ENCODE measurements at regions not wholly inside any gene's neighbourhood (a gene's known extent, or its start where the extent isn't known, plus 50 kb on each side); places are given as distances from the start of the nearest gene placed in this dataset.
"Not testable (repeated sequence)": the region's sequence is repeated elsewhere in the genome, so short reads cannot be mapped to it uniquely, and the experiment has no call there.

DNA sequence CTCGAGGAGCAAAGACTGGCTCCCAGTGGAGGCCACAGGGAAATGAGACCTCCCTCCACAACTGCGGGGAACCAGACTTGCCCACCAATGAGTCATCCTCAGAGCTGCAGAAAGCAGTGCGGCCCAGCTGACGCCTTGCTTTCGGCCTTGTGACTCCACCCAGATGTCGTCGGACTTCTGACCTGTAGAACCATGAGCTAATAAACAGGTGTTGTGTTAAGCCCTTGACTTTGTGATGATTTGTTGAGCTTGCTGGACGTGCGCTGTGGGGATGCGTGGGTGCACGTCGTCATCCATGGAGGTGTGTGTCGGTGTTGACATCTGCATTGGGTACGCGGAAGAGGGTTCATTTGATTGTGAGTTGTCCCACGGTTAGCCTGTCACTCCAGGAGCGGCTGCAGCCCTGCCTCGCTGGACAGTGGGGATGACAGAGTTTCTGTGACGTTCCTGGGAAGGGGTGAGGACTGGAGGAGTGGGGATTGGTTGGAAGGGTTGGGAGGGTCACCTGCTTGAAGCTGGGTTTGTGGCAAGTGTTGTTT is 154.1 kb downstream of the SH3BP4 start:
- no peak for DNase-seq (ENCODE audit: extremely low read depth in 1 of 2, low read depth in 1 of 2)

DNA sequence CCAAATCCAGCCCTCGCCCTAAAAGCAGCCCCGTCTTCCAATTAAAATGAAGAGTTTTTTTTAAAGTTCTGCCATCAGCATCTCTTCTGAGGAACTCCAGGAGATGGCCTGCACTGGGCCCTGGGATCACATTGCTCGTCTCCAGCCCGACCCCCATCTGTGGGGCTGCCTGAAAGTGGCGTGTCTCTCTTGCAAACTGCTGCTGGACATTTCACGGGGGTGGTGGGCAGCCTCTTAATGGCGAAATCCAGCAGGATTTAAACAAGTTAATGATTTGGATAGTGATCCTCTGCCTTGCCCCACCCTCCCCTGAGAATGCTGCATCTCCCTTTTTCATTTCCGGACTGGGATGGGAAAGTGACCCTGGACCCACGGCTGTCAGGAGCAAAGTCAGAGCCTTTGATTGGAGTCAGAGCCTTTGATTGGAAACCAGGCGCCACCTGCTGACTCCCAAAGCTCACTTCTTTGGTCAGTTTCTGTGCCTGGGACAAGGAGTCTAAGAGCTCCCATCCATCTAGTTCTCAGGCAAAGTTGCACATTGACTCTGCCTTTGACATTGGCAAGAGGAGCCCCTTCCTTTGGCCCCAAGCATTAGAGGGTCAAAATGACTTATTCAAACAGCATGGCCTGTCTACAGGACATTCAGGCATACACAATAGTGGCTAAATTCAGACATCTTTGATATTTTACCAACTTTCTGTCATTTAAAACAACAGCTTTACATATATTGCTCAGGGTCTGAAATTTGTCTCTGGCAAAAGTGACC is 155.2 kb downstream of the SH3BP4 start:
- DNase-seq (ENCODE audit: extremely low read depth in 1 of 2, low read depth in 1 of 2), result no peak

DNA sequence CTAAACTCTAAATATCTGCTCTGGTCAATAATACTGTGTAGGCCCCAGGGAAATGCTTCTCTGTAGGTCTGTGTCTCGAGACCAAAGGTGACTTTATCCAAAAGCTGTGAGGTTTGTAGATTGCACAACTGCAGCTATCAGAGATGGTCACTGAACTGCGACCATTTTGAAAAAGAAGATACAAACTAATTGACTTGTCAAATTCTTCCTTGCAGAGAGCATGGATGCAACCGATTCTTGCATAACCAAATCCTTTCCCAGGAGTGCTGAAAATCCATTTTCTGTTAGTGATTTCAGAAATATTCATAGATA is 155.8 kb downstream of the SH3BP4 start:
- DNase-seq (ENCODE audit: extremely low read depth in 1 of 2, low read depth in 1 of 2), result no peak

DNA sequence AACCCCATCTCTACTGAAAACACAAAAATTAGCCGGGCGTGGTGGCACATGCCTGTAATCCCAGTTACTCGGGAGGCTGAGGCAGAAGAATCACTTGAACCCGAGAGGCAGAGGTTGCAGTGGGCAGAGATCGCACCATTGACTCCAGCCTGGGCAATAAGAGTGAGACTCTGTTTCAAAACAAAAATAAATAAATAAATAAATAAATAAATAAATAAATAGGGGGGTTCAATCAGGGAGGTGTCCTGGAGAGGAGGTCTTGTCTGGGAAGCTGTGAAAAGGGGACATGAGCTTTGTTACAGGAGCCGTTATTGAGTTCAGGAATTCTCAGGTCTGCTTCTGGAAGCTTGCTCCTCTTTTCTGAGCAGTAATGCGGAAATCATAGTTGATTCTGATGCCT is 157.7 kb downstream of the SH3BP4 start:
- DNase-seq (ENCODE audit: extremely low read depth in 1 of 2, low read depth in 1 of 2), result not testable (repeated sequence)

DNA sequence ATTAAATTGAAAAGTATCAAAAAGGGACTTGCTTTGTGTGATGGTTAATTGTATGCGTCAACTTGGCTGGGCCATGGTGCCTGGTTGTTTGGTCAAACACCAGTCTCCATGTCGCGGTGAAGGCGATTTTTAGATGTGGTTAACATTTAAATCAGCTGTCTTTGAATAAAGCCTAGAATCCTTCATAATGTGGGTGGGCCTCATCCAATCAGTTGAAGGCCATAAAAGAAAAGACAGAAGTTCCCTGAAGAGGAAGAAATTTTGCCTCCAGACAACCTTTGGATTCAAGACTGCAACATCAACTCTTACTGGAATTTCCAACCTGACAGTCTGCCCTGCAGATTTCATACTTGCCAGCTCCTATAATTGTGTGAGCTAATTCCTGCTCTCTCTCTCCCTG is 160.5 kb downstream of the SH3BP4 start:
- DNase-seq (ENCODE audit: extremely low read depth in 1 of 2, low read depth in 1 of 2), result no peak

DNA sequence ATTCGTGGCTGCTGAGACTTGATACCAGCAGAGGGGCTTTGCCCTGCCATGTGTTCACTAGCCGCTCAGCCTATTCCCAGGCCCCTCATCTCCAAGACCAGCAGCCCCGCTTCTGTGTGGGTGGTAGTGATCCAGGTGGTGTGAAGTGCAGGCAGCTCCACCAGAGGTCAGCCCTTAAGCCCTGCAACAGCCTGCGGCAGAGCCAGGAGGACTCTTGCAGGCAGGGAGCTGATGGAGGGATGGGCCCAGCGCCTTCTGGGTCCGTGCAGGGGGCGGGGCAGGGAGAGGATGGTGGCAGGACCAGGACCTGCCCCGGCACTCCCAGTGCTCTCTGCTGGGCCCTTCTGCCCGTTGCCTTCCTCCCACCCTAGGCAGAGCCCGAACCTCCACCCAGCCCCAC is 162.0 kb downstream of the SH3BP4 start:
- no peak for DNase-seq (ENCODE audit: extremely low read depth in 1 of 2, low read depth in 1 of 2)

DNA sequence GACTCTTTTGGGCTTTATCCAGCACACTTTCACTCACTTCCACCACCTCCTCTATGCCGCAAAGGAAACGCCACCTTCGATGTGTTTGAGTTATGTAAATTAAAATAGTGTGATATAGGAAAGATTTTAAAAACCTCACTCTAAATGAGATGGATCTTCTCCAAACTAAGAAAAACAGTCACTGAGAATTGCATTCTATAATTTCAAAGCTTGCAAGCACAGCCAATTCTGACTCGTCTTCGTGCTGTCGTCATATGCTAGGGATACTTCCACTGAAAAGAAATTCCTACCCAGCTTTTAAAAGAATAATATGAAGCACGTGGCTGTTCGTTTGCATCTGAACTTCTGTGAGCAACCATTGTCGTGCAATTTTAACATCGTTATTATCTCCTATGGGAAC is 162.5 kb downstream of the SH3BP4 start:
- DNase-seq (ENCODE audit: extremely low read depth in 1 of 2, low read depth in 1 of 2), result no peak

DNA sequence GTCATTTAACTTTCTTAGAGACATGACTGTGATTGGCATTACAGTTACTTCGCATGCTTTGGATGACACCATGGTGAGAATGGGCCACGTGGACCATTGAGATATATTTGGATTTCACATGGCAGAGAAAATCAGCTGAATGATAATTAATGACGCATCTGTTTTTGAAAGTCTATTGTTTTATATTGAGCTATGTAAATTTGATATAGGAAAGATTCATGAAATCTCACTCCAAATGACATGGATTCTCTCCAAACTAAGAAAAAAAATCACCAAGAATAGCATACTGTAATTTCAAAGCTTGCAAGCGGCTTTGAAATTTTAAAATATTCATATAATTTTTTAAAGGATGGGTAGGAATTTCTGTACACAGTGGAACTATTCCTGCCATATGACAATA is 163.7 kb downstream of the SH3BP4 start:
- DNase-seq (ENCODE audit: extremely low read depth in 1 of 2, low read depth in 1 of 2), result no peak

DNA sequence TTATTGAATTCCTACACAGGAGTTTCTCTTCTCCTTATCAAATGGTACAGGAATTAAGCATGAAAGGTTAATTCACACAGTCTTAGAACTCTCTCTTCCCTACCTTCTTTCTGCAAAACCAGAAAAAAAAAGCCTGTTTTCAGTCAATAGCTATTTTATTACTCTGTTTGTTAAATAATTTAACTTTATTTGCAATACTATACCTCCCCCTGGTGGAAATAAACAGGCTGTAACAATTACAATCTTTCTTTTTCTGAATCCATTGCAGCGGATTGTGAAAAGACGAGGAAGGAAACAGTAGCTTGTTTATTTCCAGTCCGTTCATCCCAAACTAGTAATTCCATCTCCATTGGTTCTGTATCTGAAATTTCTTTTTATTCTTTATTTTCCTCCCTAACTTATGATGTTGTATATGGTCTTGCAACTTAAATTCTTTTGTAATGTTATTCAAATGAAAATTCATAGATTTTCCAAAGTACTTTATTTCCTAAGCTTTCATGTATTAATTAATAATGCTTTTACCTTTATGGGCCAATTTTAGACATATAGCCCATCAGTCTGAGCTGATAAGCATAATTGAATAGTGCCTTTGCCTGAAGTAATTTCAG is 165.2 kb downstream of the SH3BP4 start:
- no peak for DNase-seq (ENCODE audit: extremely low read depth in 1 of 2, low read depth in 1 of 2)

DNA sequence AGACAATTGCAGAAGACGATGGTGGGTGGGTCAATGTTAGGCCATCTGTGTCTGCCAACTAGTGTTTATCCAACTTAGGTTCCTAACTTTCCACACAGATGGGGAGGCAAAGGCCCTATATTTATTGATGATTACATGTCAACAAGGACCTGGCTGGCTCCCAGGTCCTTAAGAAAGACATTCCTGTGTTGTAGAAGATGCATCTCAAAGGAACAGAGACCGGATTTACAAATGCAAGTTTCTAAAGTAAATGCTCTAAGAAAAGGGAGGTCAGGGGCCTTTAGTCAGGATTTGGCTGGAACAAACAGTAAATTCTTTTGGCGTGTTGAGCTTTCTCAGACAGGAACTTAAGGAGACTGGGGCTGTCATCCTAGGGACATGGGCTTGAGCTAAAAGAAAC is 175.0 kb downstream of the SH3BP4 start:
- no peak for DNase-seq (ENCODE audit: extremely low read depth in 1 of 2, low read depth in 1 of 2)

DNA sequence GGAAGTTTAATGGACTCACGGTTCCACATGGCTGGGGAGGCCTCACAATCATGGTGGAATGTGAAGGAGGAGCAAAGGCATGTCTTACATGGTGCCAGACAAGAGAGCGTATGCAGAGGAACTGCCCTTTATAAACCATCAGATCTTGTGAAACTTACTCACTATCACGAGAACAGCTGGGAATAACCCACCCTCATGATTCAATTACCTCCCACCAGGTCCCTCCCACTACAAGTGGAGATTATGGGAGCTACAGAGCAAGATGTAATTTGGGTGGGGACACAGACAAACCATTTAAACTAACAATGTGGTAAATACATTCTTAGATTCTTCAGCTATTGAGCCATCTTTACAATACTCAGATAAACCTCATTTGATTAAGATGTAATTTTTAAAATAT is 176.1 kb downstream of the SH3BP4 start:
- DNase-seq (ENCODE audit: extremely low read depth in 1 of 2, low read depth in 1 of 2), result no peak

DNA sequence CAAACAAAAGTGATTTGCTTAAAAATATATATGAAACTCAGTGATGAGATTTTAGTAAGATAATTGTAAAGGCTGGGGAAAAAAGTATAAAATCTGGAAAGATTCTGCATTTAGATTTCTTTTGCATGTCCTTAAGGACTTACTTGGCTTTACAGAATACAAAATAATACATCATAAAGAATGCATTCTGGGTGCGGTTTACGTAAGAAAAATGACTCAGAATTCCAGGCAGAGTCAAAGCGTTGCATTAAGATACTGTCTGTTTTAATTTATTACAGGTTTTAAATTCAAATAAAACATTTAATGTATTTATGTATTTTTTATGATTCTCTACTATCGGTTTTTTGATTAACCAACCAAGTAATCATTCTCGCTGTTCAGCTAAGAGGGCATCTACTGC is 178.0 kb downstream of the SH3BP4 start:
- no peak for DNase-seq (ENCODE audit: extremely low read depth in 1 of 2, low read depth in 1 of 2)

DNA sequence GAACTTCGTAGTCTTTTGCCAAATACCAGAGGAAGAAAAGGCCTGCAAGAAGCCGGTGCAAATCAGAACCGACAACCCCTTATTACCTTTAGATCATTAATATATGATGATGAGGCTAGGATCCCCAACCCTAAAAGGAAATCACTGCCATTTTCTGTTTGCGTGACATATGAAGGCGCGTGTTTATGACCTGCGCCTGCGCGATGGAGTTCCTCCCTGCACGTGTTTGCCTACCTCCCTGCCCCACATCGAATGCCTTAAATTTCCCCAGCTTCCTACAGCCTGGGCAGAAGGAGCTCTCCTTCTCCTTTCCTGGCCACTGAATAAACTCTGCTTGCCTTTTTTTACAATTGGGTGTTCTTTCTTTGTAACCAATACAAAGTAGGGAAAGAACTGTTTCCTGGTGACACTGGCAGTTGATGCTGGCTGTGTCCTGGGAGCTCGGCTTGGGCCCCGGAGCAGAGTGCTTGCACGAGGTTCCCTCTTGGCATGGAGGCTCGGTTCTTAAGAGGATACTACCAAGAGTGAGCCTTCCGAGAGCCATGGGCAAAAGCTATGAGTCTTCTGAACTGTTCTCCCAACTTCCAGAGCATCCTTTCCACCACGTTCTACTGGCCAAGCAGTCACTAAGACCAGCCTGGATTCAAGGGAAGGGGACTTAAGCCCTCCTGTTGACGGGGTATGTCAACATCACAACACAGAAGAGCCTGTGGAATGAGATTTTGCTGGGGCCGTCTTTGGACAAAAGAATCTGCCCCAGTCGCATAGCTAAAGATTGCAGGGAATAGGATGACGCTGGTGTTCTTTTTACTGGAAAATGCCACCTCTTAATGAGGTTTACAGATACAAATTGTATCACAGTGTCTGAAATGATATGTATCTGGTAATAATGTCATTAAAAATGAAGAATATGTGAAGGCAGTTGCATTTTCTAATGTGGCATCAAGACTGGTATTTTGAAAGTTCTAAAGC is 179.8 kb downstream of the SH3BP4 start:
- DNase-seq (ENCODE audit: extremely low read depth in 1 of 2, low read depth in 1 of 2), result no peak

DNA sequence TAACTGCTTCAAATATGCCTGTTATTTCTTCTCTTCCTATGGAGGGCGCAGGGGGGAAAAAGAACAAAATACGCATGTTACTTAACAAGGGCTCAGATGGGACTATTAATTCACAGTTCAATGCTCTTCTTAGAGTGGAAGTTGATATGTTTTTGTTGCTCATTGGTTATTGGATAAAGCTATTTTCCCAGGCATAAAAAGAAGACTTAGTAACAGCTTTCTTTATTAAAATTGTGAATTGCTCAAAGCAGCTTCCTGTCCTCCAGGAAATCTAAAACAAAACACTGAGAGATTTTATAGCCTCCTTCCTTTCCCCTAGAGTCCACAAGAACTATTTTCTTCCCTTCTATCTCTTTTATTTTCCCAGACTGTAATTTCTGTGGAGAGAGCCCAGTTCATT is 180.8 kb downstream of the SH3BP4 start:
- no peak for DNase-seq (ENCODE audit: extremely low read depth in 1 of 2, low read depth in 1 of 2)

DNA sequence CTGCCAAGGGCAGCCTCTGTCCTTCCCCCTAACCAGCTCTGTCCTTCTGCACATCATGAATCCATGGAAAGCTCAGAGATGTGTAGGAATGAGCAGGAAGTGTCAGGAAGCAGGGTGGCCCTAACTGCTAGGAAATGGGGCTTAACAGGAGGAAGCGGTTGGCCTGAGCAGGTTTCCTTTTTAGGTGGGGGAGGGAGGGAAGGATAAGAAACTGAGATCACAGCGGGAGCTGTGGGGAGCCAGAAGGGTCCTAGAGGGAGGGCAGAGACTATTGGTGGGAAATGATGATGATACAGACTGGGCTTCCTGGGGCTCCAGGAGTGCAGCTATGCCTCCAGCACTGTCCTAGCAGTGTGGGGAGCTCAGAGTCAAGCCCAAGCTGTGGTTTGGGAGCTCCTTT is 182.0 kb downstream of the SH3BP4 start:
- no peak for DNase-seq (ENCODE audit: extremely low read depth in 1 of 2, low read depth in 1 of 2)

DNA sequence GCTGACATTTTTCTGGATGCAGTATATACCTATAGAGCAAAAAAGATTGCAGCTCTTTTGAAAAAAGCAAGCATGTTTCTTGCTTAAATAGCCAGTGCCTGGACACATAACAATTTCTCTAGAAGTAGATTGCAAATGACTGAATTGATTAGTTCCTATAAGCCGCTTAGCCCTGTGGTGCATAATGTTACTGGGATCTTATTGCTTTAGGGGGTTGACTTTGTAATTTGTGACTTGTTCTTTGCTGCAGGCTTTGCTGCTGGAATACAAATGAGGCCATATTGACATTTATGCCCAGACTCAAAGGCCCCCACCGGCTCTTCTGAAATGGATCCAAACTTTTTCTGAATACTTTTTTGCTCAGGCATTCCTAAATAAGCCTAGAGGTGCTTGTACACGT is 182.6 kb downstream of the SH3BP4 start:
- DNase-seq (ENCODE audit: extremely low read depth in 1 of 2, low read depth in 1 of 2), result no peak

DNA sequence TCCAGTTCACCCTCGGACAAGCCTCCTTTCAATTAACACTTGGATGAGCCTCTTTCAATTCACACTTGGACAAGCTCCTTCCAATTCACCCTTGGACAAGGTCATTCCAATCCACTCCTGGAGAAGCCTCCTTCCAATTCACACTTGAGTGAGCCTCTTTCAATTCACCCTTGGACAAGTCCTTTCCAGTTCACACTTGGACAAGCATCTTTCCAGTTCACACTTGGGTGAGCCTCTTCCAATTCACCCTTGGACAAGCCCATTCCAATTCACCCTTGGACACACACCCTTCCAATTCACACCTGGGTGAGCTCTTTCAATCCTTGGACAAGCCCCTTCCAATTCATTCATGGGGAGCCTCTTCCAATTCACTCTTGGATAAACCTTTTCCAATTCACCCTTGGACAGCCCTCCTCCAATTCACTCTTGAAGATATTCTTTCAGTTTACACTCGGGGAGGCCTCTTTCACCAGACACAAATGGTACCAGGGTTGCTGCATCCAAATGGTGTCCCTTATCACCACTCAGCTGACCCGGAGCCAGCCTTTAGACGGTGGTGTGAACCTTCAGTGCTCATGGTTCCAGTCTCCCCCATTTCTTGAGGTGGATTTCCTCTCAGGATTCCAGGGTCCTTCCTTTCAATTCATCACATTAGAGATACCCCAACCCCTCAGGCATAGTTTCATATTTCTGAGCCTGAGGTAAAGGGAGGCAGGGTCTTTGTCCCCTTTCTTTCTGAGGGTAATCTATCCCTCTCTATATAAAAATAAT is 183.6 kb downstream of the SH3BP4 start:
- no peak for DNase-seq (ENCODE audit: extremely low read depth in 1 of 2, low read depth in 1 of 2)

DNA sequence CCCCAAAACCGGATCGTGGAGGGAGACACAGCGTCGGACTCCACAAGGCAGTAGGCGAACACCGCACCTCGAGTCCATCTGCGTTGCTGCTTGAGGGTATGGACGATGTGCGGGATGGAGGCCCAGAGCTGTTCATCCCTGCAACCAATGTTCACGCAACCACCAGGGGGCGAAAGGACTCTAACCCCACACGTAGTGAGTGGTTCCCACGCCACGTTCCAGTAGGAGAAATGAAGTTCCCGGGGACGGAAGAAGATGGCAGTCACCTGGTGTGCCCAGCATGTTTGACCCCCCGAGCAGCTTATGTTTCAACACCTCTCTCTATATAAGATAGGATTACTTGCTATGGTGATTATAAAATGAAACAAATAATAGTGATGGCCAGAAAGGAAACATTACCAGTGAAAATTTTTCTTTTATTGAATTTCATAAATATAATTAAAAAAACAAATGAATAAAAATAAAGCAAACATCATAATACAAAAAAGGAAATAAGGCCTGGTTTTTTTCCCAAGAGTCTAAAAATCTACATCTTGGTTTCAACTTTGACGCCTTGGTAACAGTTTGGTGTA is 184.3 kb downstream of the SH3BP4 start:
- peak in 1 of 2 donors; percentile 30 for DNase-seq (ENCODE audit: extremely low read depth in 1 of 2, low read depth in 1 of 2)

DNA sequence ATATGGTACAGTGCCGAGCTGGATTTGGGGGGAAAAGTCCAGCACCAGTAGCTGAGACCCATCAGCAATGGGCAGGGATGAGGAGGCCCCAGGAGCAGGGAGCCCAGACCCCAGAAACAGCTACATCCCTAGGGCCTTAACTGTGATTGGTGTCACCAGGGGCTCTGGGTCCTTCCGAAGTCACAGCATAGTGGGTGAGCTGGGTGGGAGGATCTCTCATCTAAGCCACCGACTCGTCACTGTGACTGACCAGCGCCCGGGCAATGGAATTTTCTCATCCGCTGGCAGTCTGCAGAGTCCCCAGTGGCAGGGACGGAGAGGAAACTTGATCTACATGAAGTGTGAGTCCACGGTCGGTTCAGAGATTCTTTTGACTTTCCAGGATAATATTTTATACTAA is 186.5 kb downstream of the SH3BP4 start:
- no peak for DNase-seq (ENCODE audit: extremely low read depth in 1 of 2, low read depth in 1 of 2)

DNA sequence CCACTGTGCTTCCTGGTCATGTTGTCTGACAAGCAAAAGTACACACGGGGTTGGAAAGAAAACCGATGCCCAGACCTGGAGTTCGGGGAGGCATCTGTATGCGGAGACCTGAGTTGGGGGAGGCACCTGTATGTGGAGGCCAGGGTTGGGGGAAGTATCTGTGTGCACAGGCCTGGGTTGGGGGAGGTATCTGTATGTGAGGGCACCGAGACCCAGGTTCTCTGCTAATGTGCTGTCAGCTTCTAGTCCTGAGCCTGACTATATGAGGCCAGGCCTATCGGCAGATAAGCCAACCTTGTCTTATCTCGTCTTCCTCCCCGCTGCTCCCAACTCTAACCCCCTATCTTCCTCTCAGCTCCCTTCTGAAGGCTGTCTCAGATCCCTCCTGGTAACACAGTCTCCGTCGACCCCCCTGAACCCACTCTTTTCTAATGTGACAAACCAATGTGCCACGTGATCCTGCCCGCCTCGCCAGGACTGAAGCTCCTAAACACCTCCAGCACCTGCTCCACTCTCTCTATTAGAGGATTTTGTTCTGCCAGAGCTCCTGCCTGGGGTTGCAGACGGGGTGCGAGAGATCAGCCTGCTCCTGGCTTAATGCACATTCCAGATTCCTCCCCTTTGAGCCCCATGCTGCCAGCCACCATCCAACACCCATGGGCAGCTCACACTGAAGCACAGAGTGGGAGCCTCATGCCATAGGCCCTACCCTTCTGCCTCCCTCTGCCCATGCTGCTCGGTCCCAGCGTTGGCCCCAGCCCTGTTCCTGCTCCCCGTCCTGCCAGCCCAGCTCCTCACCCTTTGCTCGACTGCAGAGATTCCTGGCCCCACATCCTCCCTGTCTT is 188.4 kb downstream of the SH3BP4 start:
- DNase-seq (ENCODE audit: extremely low read depth in 1 of 2, low read depth in 1 of 2), result no peak

Measured in activated CD8-positive, alpha-beta memory T cell treated with anti-CD3 and anti-CD28 coated beads for 1 hour (primary cell).